Peyer's patch (tissue), 4 donors: ENCODE measurements at regions not wholly inside any gene's neighbourhood (a gene's known extent, or its start where the extent isn't known, plus 50 kb on each side); places are given as distances from the start of the nearest gene placed in this dataset.

Experiments used
- POLR2A ChIP-seq, 2 donors: fragments of 450-650 bp; IDR thresholded peaks; one replicate each; pipeline ENCODE4 v1.5.1; 2017; ENCODE audit warnings: antibody characterized with exemption in 2 of 2, mild to moderate bottlenecking in 2 of 2, moderate library complexity in 2 of 2
- TF ChIP-seq, protein P1 (sequence below), 6 experiments: fragments of 450-650 bp in 4 of 6; fragments of 200-600 bp in 2 of 6; sonication (generic) in 1 of 6; IDR thresholded peaks; one replicate each; pipeline ENCODE4 v1.5.1; 2017 to 2019; ENCODE audit warnings: antibody characterized with exemption in 6 of 6, mild to moderate bottlenecking in 3 of 6, moderate library complexity in 1 of 6

DNA sequence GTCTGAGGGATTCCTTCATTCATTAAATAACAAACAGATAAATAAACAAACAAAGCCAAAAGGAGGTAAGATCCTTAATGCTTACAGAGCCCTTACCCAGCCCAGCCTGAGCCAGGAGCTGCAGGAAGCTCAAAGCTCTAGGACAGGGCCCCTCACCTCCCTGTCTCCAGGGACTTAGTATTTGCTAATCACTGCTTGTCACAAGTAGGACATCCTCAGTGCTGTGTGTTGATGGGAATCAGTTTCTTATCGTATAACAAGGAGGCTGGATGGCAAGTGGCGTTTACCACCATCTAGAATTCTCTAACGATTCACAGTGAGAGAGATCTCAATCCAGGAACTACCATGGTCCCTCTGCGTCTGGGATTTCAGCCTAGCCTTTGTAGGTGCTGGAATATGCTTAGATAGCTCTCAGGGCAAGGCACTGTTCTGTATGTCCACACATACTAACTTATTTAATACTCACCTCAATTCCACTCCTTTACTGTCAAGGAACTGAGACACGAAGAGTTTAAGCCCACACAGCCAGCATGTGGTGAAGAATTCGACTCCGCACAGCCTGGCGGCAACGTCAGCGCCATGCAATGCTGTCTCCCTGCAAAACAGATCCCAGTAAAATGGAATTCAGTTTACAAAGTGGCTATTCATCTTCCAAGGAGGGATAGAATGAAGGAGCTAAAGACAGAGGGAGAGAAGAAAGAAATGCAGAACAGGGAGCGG is 164.8 kb downstream of the MYCN start:
- no peak for TF ChIP-seq POLR2A (IDR thresholded peaks at IDR 0.05)
- TF ChIP-seq, protein P1, sequence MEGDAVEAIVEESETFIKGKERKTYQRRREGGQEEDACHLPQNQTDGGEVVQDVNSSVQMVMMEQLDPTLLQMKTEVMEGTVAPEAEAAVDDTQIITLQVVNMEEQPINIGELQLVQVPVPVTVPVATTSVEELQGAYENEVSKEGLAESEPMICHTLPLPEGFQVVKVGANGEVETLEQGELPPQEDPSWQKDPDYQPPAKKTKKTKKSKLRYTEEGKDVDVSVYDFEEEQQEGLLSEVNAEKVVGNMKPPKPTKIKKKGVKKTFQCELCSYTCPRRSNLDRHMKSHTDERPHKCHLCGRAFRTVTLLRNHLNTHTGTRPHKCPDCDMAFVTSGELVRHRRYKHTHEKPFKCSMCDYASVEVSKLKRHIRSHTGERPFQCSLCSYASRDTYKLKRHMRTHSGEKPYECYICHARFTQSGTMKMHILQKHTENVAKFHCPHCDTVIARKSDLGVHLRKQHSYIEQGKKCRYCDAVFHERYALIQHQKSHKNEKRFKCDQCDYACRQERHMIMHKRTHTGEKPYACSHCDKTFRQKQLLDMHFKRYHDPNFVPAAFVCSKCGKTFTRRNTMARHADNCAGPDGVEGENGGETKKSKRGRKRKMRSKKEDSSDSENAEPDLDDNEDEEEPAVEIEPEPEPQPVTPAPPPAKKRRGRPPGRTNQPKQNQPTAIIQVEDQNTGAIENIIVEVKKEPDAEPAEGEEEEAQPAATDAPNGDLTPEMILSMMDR (IDR thresholded peaks at IDR 0.05): no peak
